WTC11 (cell line): ENCODE measurements at regions not wholly inside any gene's neighbourhood (a gene's known extent, or its start where the extent isn't known, plus 50 kb on each side); places are given as distances from the start of the nearest gene placed in this dataset.

Experiments used
- ATAC-seq: fragments of 200-7000 bp; cut with Tn5 transposase; 2 replicates; pipeline ENCODE4 v1.10.0; 2021; ENCODE audit warnings: mild to moderate bottlenecking, moderate library complexity
- CTCF ChIA-PET: fragments of 300-600 bp; sonication (Branson Sonifier 250); formaldehyde crosslinking; loops from one replicate; lab custom pipeline; 2021; ENCODE audit warnings: antibody characterized with exemption; lab: Charles Lee
- POLR2A ChIA-PET: fragments of 350-600 bp; sonication (Branson Sonifier 250); formaldehyde crosslinking; loops from one replicate; lab custom pipeline; 2021; ENCODE audit warnings: antibody characterized with exemption; lab: Charles Lee
- DNase-seq: peaks from one replicate; pipeline ENCODE4 v3.0.0; 2021; ENCODE audit warnings: low spot score
- H3K27ac Mint-ChIP-seq: 2 replicates; pipeline ENCODE4 v1.8.0; 2021; ENCODE audit warnings: mixed read lengths
- H3K27me3 Mint-ChIP-seq: 2 replicates; pipeline ENCODE4 v1.8.0; 2021; ENCODE audit warnings: low read depth, mild to moderate bottlenecking, moderate library complexity, mixed read lengths
- H3K36me3 Mint-ChIP-seq: 2 replicates; pipeline ENCODE4 v1.8.0; 2021; ENCODE audit warnings: mixed read lengths
- H3K4me1 Mint-ChIP-seq: 2 replicates; pipeline ENCODE4 v1.8.0; 2022; ENCODE audit warnings: mixed read lengths
- H3K4me3 Mint-ChIP-seq: 2 replicates; pipeline ENCODE4 v1.8.0; 2021; ENCODE audit warnings: mild to moderate bottlenecking, moderate library complexity, mixed read lengths
- H3K9me3 Mint-ChIP-seq: 2 replicates; pipeline ENCODE4 v1.8.0; 2021; ENCODE audit warnings: mixed read lengths
- ELF4 ChIP-seq: sonication (generic); formaldehyde crosslinking; IDR thresholded peaks from 2 replicates; pipeline ENCODE4 v1.8.1; 2022; ENCODE audit warnings: low read depth, mild to moderate bottlenecking, moderate library complexity, missing genetic modification reagents
- ESRRA ChIP-seq: sonication (generic); formaldehyde crosslinking; IDR thresholded peaks from 2 replicates; pipeline ENCODE4 v1.8.1; 2022; ENCODE audit warnings: mild to moderate bottlenecking, missing genetic modification reagents, borderline replicate concordance
- GABPB1 ChIP-seq: sonication (generic); formaldehyde crosslinking; IDR thresholded peaks from 2 replicates; pipeline ENCODE4 v1.8.1; 2023; ENCODE audit warnings: mild to moderate bottlenecking, missing genetic modification reagents
- HMGA2 ChIP-seq: fragments of 250-450 bp; sonication (Bioruptor Pico); IDR thresholded peaks from 2 replicates; pipeline ENCODE4 v1.4.0; 2021; ENCODE audit warnings: mild to moderate bottlenecking, moderate library complexity
- JUN ChIP-seq: sonication (generic); formaldehyde crosslinking; IDR thresholded peaks from 2 replicates; pipeline ENCODE4 v1.8.0; 2023; ENCODE audit warnings: mild to moderate bottlenecking, missing genetic modification reagents
- MYBL2 ChIP-seq: sonication (generic); formaldehyde crosslinking; IDR thresholded peaks from 2 replicates; pipeline ENCODE4 v1.8.1; 2023; ENCODE audit warnings: mild to moderate bottlenecking, moderate library complexity, missing genetic modification reagents
- RELA ChIP-seq: sonication (generic); formaldehyde crosslinking; IDR thresholded peaks from 2 replicates; pipeline ENCODE4 v1.8.1; 2022; ENCODE audit warnings: missing genetic modification reagents, mild to moderate bottlenecking, borderline replicate concordance
- TP53 ChIP-seq: sonication (generic); formaldehyde crosslinking; IDR thresholded peaks from 2 replicates; pipeline ENCODE4 v1.8.1; 2023; ENCODE audit warnings: mild to moderate bottlenecking, missing genetic modification reagents
- ZNF138 ChIP-seq: sonication (generic); formaldehyde crosslinking; conservative IDR thresholded peaks from 2 replicates; pipeline ENCODE4 v1.8.1; 2022; ENCODE audit warnings: mild to moderate bottlenecking, moderate library complexity, missing genetic modification reagents
- ZNF263 ChIP-seq: sonication (generic); formaldehyde crosslinking; IDR thresholded peaks from 2 replicates; pipeline ENCODE4 v1.8.1; 2022; ENCODE audit warnings: low read depth, mild to moderate bottlenecking, moderate library complexity, missing genetic modification reagents
- ZNF396 ChIP-seq: fragments of 250-450 bp; sonication (Bioruptor Pico); IDR thresholded peaks from 2 replicates; pipeline ENCODE4 v1.8.0; 2021; ENCODE audit warnings: mild to moderate bottlenecking, moderate library complexity, borderline replicate concordance
- ZNF416 ChIP-seq: fragments of 250-450 bp; sonication (Bioruptor Pico); IDR thresholded peaks from 2 replicates; pipeline ENCODE4 v1.9.0; 2021; ENCODE audit warnings: mild to moderate bottlenecking, inconsistent platforms
- ZNF423 ChIP-seq: fragments of 250-450 bp; sonication (Bioruptor Pico); IDR thresholded peaks from 2 replicates; pipeline ENCODE4 v2.1.2; 2022; ENCODE audit warnings: mild to moderate bottlenecking, moderate library complexity
- TF ChIP-seq, protein P1 (sequence below): sonication (generic); formaldehyde crosslinking; IDR thresholded peaks from 2 replicates; pipeline ENCODE4 v1.8.1; 2023; ENCODE audit warnings: mild to moderate bottlenecking, missing genetic modification reagents
- TF ChIP-seq, protein P2 (sequence below): fragments of 250-450 bp; sonication (Bioruptor Pico); IDR thresholded peaks from 2 replicates; pipeline ENCODE4 v1.9.0; 2021; ENCODE audit warnings: mild to moderate bottlenecking
- TF ChIP-seq, protein P3 (sequence below): sonication (generic); formaldehyde crosslinking; IDR thresholded peaks from 2 replicates; pipeline ENCODE4 v1.8.1; 2023; ENCODE audit warnings: mild to moderate bottlenecking, missing genetic modification reagents, moderate library complexity
- TF ChIP-seq, protein P4 (sequence below): sonication (generic); formaldehyde crosslinking; conservative IDR thresholded peaks from 2 replicates; pipeline ENCODE4 v1.8.1; 2023; ENCODE audit warnings: mild to moderate bottlenecking, low read depth, missing genetic modification reagents, moderate library complexity
- TF ChIP-seq, protein P5 (sequence below): sonication (generic); formaldehyde crosslinking; IDR thresholded peaks from 2 replicates; pipeline ENCODE4 v1.8.0; 2023; ENCODE audit warnings: missing genetic modification reagents, mild to moderate bottlenecking, borderline replicate concordance

DNA sequence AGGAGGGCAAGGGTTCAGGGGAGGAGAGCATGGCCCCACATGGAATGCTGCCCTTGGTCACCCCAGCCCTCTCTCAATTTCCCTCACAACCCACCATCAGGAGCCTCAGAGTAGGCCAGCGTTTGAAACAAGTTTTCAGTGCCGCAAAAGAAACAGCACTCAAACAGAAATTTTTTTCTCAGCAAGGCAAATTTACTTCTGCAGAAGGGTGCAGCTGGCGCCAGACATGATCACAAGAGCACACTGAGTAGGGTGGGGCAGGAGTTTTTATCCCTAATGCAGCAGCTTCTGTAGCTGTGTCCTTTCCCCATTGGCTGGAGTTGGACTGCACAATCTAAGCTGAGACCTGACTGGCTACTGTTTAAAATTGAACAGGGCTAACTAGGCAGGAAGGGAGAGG lies 287.8 kb upstream of the CDYL start (continued):
- TF ChIP-seq, protein P1, sequence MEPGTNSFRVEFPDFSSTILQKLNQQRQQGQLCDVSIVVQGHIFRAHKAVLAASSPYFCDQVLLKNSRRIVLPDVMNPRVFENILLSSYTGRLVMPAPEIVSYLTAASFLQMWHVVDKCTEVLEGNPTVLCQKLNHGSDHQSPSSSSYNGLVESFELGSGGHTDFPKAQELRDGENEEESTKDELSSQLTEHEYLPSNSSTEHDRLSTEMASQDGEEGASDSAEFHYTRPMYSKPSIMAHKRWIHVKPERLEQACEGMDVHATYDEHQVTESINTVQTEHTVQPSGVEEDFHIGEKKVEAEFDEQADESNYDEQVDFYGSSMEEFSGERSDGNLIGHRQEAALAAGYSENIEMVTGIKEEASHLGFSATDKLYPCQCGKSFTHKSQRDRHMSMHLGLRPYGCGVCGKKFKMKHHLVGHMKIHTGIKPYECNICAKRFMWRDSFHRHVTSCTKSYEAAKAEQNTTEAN = no peak
- TF ChIP-seq, protein P2, sequence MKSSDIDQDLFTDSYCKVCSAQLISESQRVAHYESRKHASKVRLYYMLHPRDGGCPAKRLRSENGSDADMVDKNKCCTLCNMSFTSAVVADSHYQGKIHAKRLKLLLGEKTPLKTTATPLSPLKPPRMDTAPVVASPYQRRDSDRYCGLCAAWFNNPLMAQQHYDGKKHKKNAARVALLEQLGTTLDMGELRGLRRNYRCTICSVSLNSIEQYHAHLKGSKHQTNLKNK (CRISPR knock-in tag) = no peak

DNA sequence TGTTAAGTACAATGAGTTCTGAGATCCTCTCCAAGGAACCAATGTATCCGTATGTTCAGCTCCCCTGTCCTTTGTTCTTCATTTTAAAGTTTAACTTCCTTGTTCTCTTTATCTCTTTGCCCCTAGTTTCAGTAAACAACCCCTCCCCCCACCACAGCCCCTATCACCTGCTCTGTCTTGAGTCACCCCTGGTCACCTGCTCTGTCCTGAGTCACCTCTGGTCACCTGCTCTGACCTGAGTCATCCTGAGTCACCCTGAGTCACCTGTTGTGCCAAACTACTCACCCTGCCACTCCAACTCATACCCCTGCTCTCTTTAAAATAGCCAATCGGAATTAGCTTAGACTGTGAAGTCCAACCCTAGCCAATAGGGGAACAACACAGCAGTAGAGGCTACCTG lies 288.7 kb upstream of the CDYL start:
- DNase-seq (no peak), ATAC-seq (no peak)
- ChIA-PET POLR2A (no interaction called here), CTCF (interaction anchor here (1.4 kb wide), 1 partner anchor 16 kb away, joined by 3 read pairs; no protein-coding TSS in a partner anchor)
- Mint-ChIP-seq H3K4me3 (no peak overlapping the region), H3K27ac (no peak overlapping the region), H3K36me3 (peaks cover 37% of the 10 kb centered on the region), H3K27me3 (peaks cover 16% of the 10 kb centered on the region; the same call in 1 of the 2 replicates), H3K4me1 (peaks cover 24% of the 10 kb centered on the region), H3K9me3 (peaks cover 50% of the 10 kb centered on the region)
- no peak for TF ChIP-seq RELA (CRISPR knock-in tag)
- TF ChIP-seq TP53 (CRISPR knock-in tag) = no peak
- TF ChIP-seq ESRRA (CRISPR knock-in tag) = no peak
- no peak for TF ChIP-seq GABPB1
- TF ChIP-seq ELF4 = no peak
- TF ChIP-seq HMGA2 (CRISPR knock-in tag) = no peak
- no peak for TF ChIP-seq ZNF138 (CRISPR knock-in tag)
- no peak for TF ChIP-seq ZNF416 (CRISPR knock-in tag)
- TF ChIP-seq, protein P3, sequence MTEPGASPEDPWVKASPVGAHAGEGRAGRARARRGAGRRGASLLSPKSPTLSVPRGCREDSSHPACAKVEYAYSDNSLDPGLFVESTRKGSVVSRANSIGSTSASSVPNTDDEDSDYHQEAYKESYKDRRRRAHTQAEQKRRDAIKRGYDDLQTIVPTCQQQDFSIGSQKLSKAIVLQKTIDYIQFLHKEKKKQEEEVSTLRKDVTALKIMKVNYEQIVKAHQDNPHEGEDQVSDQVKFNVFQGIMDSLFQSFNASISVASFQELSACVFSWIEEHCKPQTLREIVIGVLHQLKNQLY (CRISPR knock-in tag) = no peak
- no peak for TF ChIP-seq ZNF263 (CRISPR knock-in tag)
- TF ChIP-seq ZNF423 (CRISPR knock-in tag) = no peak
- no peak for TF ChIP-seq JUN (CRISPR knock-in tag)
- TF ChIP-seq ZNF396 (CRISPR knock-in tag) = no peak
- no peak for TF ChIP-seq MYBL2 (CRISPR knock-in tag)
- TF ChIP-seq, protein P4, sequence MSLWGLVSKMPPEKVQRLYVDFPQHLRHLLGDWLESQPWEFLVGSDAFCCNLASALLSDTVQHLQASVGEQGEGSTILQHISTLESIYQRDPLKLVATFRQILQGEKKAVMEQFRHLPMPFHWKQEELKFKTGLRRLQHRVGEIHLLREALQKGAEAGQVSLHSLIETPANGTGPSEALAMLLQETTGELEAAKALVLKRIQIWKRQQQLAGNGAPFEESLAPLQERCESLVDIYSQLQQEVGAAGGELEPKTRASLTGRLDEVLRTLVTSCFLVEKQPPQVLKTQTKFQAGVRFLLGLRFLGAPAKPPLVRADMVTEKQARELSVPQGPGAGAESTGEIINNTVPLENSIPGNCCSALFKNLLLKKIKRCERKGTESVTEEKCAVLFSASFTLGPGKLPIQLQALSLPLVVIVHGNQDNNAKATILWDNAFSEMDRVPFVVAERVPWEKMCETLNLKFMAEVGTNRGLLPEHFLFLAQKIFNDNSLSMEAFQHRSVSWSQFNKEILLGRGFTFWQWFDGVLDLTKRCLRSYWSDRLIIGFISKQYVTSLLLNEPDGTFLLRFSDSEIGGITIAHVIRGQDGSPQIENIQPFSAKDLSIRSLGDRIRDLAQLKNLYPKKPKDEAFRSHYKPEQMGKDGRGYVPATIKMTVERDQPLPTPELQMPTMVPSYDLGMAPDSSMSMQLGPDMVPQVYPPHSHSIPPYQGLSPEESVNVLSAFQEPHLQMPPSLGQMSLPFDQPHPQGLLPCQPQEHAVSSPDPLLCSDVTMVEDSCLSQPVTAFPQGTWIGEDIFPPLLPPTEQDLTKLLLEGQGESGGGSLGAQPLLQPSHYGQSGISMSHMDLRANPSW (CRISPR knock-in tag) = no peak
- TF ChIP-seq, protein P5, sequence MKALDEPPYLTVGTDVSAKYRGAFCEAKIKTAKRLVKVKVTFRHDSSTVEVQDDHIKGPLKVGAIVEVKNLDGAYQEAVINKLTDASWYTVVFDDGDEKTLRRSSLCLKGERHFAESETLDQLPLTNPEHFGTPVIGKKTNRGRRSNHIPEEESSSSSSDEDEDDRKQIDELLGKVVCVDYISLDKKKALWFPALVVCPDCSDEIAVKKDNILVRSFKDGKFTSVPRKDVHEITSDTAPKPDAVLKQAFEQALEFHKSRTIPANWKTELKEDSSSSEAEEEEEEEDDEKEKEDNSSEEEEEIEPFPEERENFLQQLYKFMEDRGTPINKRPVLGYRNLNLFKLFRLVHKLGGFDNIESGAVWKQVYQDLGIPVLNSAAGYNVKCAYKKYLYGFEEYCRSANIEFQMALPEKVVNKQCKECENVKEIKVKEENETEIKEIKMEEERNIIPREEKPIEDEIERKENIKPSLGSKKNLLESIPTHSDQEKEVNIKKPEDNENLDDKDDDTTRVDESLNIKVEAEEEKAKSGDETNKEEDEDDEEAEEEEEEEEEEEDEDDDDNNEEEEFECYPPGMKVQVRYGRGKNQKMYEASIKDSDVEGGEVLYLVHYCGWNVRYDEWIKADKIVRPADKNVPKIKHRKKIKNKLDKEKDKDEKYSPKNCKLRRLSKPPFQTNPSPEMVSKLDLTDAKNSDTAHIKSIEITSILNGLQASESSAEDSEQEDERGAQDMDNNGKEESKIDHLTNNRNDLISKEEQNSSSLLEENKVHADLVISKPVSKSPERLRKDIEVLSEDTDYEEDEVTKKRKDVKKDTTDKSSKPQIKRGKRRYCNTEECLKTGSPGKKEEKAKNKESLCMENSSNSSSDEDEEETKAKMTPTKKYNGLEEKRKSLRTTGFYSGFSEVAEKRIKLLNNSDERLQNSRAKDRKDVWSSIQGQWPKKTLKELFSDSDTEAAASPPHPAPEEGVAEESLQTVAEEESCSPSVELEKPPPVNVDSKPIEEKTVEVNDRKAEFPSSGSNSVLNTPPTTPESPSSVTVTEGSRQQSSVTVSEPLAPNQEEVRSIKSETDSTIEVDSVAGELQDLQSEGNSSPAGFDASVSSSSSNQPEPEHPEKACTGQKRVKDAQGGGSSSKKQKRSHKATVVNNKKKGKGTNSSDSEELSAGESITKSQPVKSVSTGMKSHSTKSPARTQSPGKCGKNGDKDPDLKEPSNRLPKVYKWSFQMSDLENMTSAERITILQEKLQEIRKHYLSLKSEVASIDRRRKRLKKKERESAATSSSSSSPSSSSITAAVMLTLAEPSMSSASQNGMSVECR = no peak
